Transverse colon (tissue), 4 donors: ENCODE measurements at regions not wholly inside any gene's neighbourhood (a gene's known extent, or its start where the extent isn't known, plus 50 kb on each side); places are given as distances from the start of the nearest gene placed in this dataset.

Experiments
- EP300 ChIP-seq: sonication (generic); formaldehyde crosslinking; IDR thresholded peaks from one replicate; pipeline ENCODE4 v1.6.1; 2017; ENCODE audit warnings: antibody characterized with exemption, low read depth
- POLR2A ChIP-seq: fragments of 450-650 bp; IDR thresholded peaks from one replicate; pipeline ENCODE4 v1.6.1; 2016; ENCODE audit warnings: antibody characterized with exemption, mild to moderate bottlenecking, moderate library complexity
- POLR2AphosphoS5 ChIP-seq, 3 donors: sonication (generic); formaldehyde crosslinking; IDR thresholded peaks; one replicate each; pipeline ENCODE4 v1.6.1; 2016; ENCODE audit warnings: antibody characterized with exemption in 3 of 3
- TF ChIP-seq, protein P1 (sequence below), 5 experiments: fragments of 200-600 bp in 3 of 5; fragments of 450-650 bp in 2 of 5; sonication (generic) in 3 of 5; IDR thresholded peaks; 1 replicate in 2 of 5; 2 replicates in 3 of 5; pipeline ENCODE4 v1.5.1; 2016 to 2017; ENCODE audit warnings: antibody characterized with exemption in 5 of 5, inconsistent platforms in 3 of 5, mild to moderate bottlenecking in 2 of 5, moderate library complexity in 1 of 5

DNA sequence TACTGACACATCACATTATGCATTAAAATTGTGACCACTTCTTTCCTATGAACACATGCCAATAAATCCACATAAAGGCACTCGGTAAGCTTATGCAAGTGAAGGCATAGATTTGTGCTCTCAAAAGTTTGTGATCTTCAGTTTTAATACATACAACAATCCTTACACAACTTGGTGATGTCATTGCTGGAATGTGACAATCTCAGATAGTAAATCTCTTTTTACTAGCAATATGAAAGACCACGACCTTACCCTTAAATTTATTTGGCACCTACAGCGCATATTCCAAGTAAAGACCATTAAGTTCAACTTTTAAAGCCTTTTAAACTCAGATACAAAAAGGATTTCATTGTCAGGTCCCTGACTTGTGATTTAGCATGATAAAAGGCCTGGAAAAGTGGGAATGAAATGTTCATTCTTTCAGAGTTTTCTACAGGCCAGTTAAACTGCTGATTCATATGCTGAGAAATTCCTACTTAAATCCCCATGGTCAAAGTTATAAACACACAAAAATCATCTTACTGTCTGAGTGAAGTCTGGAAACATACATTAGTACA lies 157.4 kb downstream of the SIPA1L2 start:
- TF ChIP-seq, protein P1, sequence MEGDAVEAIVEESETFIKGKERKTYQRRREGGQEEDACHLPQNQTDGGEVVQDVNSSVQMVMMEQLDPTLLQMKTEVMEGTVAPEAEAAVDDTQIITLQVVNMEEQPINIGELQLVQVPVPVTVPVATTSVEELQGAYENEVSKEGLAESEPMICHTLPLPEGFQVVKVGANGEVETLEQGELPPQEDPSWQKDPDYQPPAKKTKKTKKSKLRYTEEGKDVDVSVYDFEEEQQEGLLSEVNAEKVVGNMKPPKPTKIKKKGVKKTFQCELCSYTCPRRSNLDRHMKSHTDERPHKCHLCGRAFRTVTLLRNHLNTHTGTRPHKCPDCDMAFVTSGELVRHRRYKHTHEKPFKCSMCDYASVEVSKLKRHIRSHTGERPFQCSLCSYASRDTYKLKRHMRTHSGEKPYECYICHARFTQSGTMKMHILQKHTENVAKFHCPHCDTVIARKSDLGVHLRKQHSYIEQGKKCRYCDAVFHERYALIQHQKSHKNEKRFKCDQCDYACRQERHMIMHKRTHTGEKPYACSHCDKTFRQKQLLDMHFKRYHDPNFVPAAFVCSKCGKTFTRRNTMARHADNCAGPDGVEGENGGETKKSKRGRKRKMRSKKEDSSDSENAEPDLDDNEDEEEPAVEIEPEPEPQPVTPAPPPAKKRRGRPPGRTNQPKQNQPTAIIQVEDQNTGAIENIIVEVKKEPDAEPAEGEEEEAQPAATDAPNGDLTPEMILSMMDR (IDR thresholded peaks at IDR 0.05): no peak
- TF ChIP-seq POLR2A: no peak
- TF ChIP-seq EP300: no peak
- no peak for TF ChIP-seq POLR2AphosphoS5 (IDR thresholded peaks at IDR 0.05)
